ENCODE measurements at regions not wholly inside any gene's neighbourhood (a gene's known extent, or its start where the extent isn't known, plus 50 kb on each side); places are given as distances from the start of the nearest gene placed in this dataset.
"Not testable (repeated sequence)": the region's sequence is repeated elsewhere in the genome, so short reads cannot be mapped to it uniquely, and the experiment has no call there.

- no peak for DNase-seq
These were observed 931.5 kb upstream of the FAT3 start for GRCh38 chr11:91293119-91293518.

GRCh38 chr11:91272089-91272488, 952.5 kb upstream of the FAT3 start:
- DNase-seq = no peak

GRCh38 chr11:91268512-91269295, 955.9 kb upstream of the FAT3 start:
- DNase-seq = not testable (repeated sequence)

GRCh38 chr11:91265946-91266345, 958.7 kb upstream of the FAT3 start:
- DNase-seq = no peak

- no peak for DNase-seq
These were observed 960.1 kb upstream of the FAT3 start for GRCh38 chr11:91264481-91264880.

- DNase-seq = no peak
These were observed 960.9 kb upstream of the FAT3 start for GRCh38 chr11:91263496-91264365.

- DNase-seq = no peak
These were observed 963.1 kb upstream of the FAT3 start for GRCh38 chr11:91261513-91261912.

- no peak for DNase-seq
These were observed 965.7 kb upstream of the FAT3 start for GRCh38 chr11:91258876-91259275.

- no peak for DNase-seq
These were observed 967.0 kb upstream of the FAT3 start for GRCh38 chr11:91257667-91258066.

- DNase-seq = no peak
These were observed 976.3 kb upstream of the FAT3 start for GRCh38 chr11:91248199-91248807.

- no peak for DNase-seq
These were observed 977.4 kb upstream of the FAT3 start for GRCh38 chr11:91247009-91247735.

GRCh38 chr11:91244912-91245311, 979.7 kb upstream of the FAT3 start:
- DNase-seq = no peak

GRCh38 chr11:91243630-91244029, 981.0 kb upstream of the FAT3 start:
- DNase-seq = no peak

GRCh38 chr11:91243051-91243450, 981.6 kb upstream of the FAT3 start:
- DNase-seq = no peak

- DNase-seq = no peak
These were observed 983.4 kb upstream of the FAT3 start for GRCh38 chr11:91241226-91241625.

GRCh38 chr11:91239359-91239758, 985.3 kb upstream of the FAT3 start:
- no peak for DNase-seq

- DNase-seq = no peak
These were observed 993.4 kb upstream of the FAT3 start for GRCh38 chr11:91231226-91231625.

GRCh38 chr11:91230647-91231046, 994.0 kb upstream of the FAT3 start:
- DNase-seq = peak; percentile 15

GRCh38 chr11:91222830-91223229, 1000.0 kb upstream of the CHORDC1 start:
- DNase-seq = no peak

- no peak for DNase-seq
These were observed 997.8 kb upstream of the CHORDC1 start for GRCh38 chr11:91220476-91221202.

- no peak for DNase-seq
These were observed 996.7 kb upstream of the CHORDC1 start for GRCh38 chr11:91219535-91219934.

GRCh38 chr11:91209751-91210150, 986.9 kb upstream of the CHORDC1 start:
- no peak for DNase-seq
